ENCODE measurements at regions not wholly inside any gene's neighbourhood (a gene's known extent, or its start where the extent isn't known, plus 50 kb on each side); places are given as distances from the start of the nearest gene placed in this dataset.
"Not testable (repeated sequence)": the region's sequence is repeated elsewhere in the genome, so short reads cannot be mapped to it uniquely, and the experiment has no call there.

GRCh38 chr11:67805253-67806126 is 131.1 kb upstream of the ALDH3B2 start:
- TF ChIP-seq POLR2A (IDR thresholded peaks at IDR 0.05; ENCODE audit: low read depth, low read length) (peak; percentile 31), MAX (IDR thresholded peaks at IDR 0.05; ENCODE audit: insufficient read depth, insufficient read length) (peak; percentile 66), POLR2AphosphoS5 (IDR thresholded peaks at IDR 0.05; ENCODE audit: insufficient read depth, low read depth, low read length) (peak; percentile 43)
- peak overlapping the region; percentile 78 for H3K27ac ChIP-seq (ENCODE audit: insufficient read depth, low read depth, low read length)
- H3K4me2 ChIP-seq (ENCODE audit: insufficient read depth, low read length) = peak overlapping the region; percentile 8
- H3K4me1 ChIP-seq (ENCODE audit: control insufficient read depth, extremely low read depth, insufficient read depth, low read length); H3K9me3 ChIP-seq (replicated peaks; ENCODE audit: control insufficient read depth, insufficient read depth, low read length); H3K36me3 ChIP-seq (ENCODE audit: control insufficient read depth in 2 of 2, extremely low read depth in 1 of 2, insufficient read depth in 2 of 2, low read length in 2 of 2); H3K27me3 ChIP-seq (ENCODE audit: control insufficient read depth in 2 of 2, insufficient read depth in 2 of 2, low read length in 2 of 2); POLR2A ChIA-PET; dilution Hi-C loops (cut with MboI; ENCODE audit: extremely low pct_ligation_motif_present, low sequenced_read_pairs); BruUV-seq (replicated peaks); H3K79me2 ChIP-seq (ENCODE audit: control insufficient read depth, insufficient read depth, low read length); H3K9me1 ChIP-seq (replicated peaks; ENCODE audit: control insufficient read depth, extremely low read depth, insufficient read depth, low read length); H4K20me1 ChIP-seq (replicated peaks; ENCODE audit: control insufficient read depth, extremely low read depth, insufficient read depth, low read length): not testable (repeated sequence)
- H3K9ac ChIP-seq (replicated peaks; ENCODE audit: extremely low read depth, insufficient read depth, low read length) = peak overlapping the region; percentile 38
- intact Hi-C loops (cut with micrococcal nuclease) = loop anchor here (2.0 kb wide), 1 partner anchor 175 kb away; no protein-coding TSS in a partner anchor
- H2AFZ ChIP-seq (ENCODE audit: low read depth, low read length) = peak overlapping the region; percentile 89
- peak overlapping the region; percentile 35 to 91 (median 37) for H3K4me3 ChIP-seq (replicated peaks in 1 of 3; ENCODE audit: insufficient read depth in 1 of 3, low read depth in 1 of 3, low read length in 3 of 3)
- FAIRE-seq = peak; percentile 82
- DNase-seq (ENCODE audit: low read depth, low spot score) = peak; percentile 97
- CTCF ChIA-PET = interaction anchor here (1.6 kb wide), 1 partner anchor 176 kb away, joined by 7 read pairs; the partner anchor contains the start of gene NUDT8

GRCh38 chr11:67804435-67805252 is 130.2 kb upstream of the ALDH3B2 start:
- H4K20me1 ChIP-seq (replicated peaks; ENCODE audit: control insufficient read depth, extremely low read depth, insufficient read depth, low read length); CTCF ChIA-PET; dilution Hi-C loops (cut with MboI; ENCODE audit: extremely low pct_ligation_motif_present, low sequenced_read_pairs); H3K27me3 ChIP-seq (ENCODE audit: control insufficient read depth in 2 of 2, insufficient read depth in 2 of 2, low read length in 2 of 2); H3K4me1 ChIP-seq (ENCODE audit: control insufficient read depth, extremely low read depth, insufficient read depth, low read length); H3K79me2 ChIP-seq (ENCODE audit: control insufficient read depth, insufficient read depth, low read length); H3K9me3 ChIP-seq (replicated peaks; ENCODE audit: control insufficient read depth, insufficient read depth, low read length); H3K9me1 ChIP-seq (replicated peaks; ENCODE audit: control insufficient read depth, extremely low read depth, insufficient read depth, low read length); POLR2A ChIA-PET; H3K36me3 ChIP-seq (ENCODE audit: control insufficient read depth in 2 of 2, extremely low read depth in 1 of 2, insufficient read depth in 2 of 2, low read length in 2 of 2); FAIRE-seq: not testable (repeated sequence)
- Histone ChIP-seq H3K4me3 (replicated peaks in 1 of 3; ENCODE audit: insufficient read depth in 1 of 3, low read depth in 1 of 3, low read length in 3 of 3) (peak overlapping the region; percentile 27 to 91 (median 35)), H2AFZ (ENCODE audit: low read depth, low read length) (peak overlapping the region; percentile 80), H3K9ac (replicated peaks; ENCODE audit: extremely low read depth, insufficient read depth, low read length) (peak overlapping the region; percentile 38), H3K27ac (ENCODE audit: insufficient read depth, low read depth, low read length) (peak overlapping the region; percentile 18), H3K4me2 (ENCODE audit: insufficient read depth, low read length) (peak overlapping the region; percentile 52)
- intact Hi-C loops (cut with micrococcal nuclease) = loop anchor here (2.0 kb wide), 1 partner anchor 174 kb away; no protein-coding TSS in a partner anchor
- peak; percentile 4 for DNase-seq (ENCODE audit: low read depth, low spot score)
- TSS peak; percentile 63 for BruUV-seq (replicated peaks)

GRCh38 chr11:67803519-67803918 is 129.1 kb upstream of the ALDH3B2 start:
- H3K4me2 ChIP-seq (ENCODE audit: insufficient read depth, low read length); POLR2A ChIA-PET; FAIRE-seq; H3K27ac ChIP-seq (ENCODE audit: insufficient read depth, low read depth, low read length); H3K9me3 ChIP-seq (replicated peaks; ENCODE audit: control insufficient read depth, insufficient read depth, low read length); H3K27me3 ChIP-seq (ENCODE audit: control insufficient read depth in 2 of 2, insufficient read depth in 2 of 2, low read length in 2 of 2); H3K4me1 ChIP-seq (ENCODE audit: control insufficient read depth, extremely low read depth, insufficient read depth, low read length); dilution Hi-C loops (cut with MboI; ENCODE audit: extremely low pct_ligation_motif_present, low sequenced_read_pairs); H3K79me2 ChIP-seq (ENCODE audit: control insufficient read depth, insufficient read depth, low read length); BruUV-seq (replicated peaks); CTCF ChIA-PET; H3K9ac ChIP-seq (replicated peaks; ENCODE audit: extremely low read depth, insufficient read depth, low read length); DNase-seq (ENCODE audit: low read depth, low spot score); H4K20me1 ChIP-seq (replicated peaks; ENCODE audit: control insufficient read depth, extremely low read depth, insufficient read depth, low read length); H3K9me1 ChIP-seq (replicated peaks; ENCODE audit: control insufficient read depth, extremely low read depth, insufficient read depth, low read length); H2AFZ ChIP-seq (ENCODE audit: low read depth, low read length); intact Hi-C loops (cut with micrococcal nuclease); H3K4me3 ChIP-seq (replicated peaks in 1 of 3; ENCODE audit: insufficient read depth in 1 of 3, low read depth in 1 of 3, low read length in 3 of 3); H3K36me3 ChIP-seq (ENCODE audit: control insufficient read depth in 2 of 2, extremely low read depth in 1 of 2, insufficient read depth in 2 of 2, low read length in 2 of 2): not testable (repeated sequence)
